HUDEP-2 (cell line): ENCODE measurements at regions not wholly inside any gene's neighbourhood (a gene's known extent, or its start where the extent isn't known, plus 50 kb on each side); places are given as distances from the start of the nearest gene placed in this dataset.
"Not testable (repeated sequence)": the region's sequence is repeated elsewhere in the genome, so short reads cannot be mapped to it uniquely, and the experiment has no call there.

Experiments
- DNase-seq, 76 experiments: peaks; one replicate each; lab custom pipeline; 2025; ENCODE audit not compliant: unreplicated experiment in 76 of 76; lab: John Stamatoyannopoulos, UW

GRCh38 chr20:29319725-29320124, 1937.7 kb upstream of the DEFB115 start:
- no peak for DNase-seq

- DNase-seq, result not testable (repeated sequence)
These were observed 1937.1 kb upstream of the DEFB115 start for GRCh38 chr20:29320216-29320949.

GRCh38 chr20:29323631-29324515, 1933.6 kb upstream of the DEFB115 start:
- DNase-seq, result not testable (repeated sequence)

- not testable (repeated sequence) for DNase-seq
These were observed 1932.8 kb upstream of the DEFB115 start for GRCh38 chr20:29324516-29325303.

- no peak for DNase-seq
These were observed 1932.2 kb upstream of the DEFB115 start for GRCh38 chr20:29325304-29325640.

- not testable (repeated sequence) for DNase-seq
These were observed 1931.7 kb upstream of the DEFB115 start for GRCh38 chr20:29325781-29326180.

- DNase-seq, result no peak
These were observed 1930.9 kb upstream of the DEFB115 start for GRCh38 chr20:29326376-29327070.

GRCh38 chr20:29327600-29328420, 1929.7 kb upstream of the DEFB115 start:
- peak in 4 of 76 experiments; percentile 0 to 12 (median 7) for DNase-seq

- DNase-seq, result not testable (repeated sequence)
These were observed 1926.9 kb upstream of the DEFB115 start for GRCh38 chr20:29330429-29331115.

- DNase-seq, result no peak
These were observed 1907.6 kb upstream of the DEFB115 start for GRCh38 chr20:29349836-29350235.

- not testable (repeated sequence) for DNase-seq
These were observed 1881.5 kb upstream of the DEFB115 start for GRCh38 chr20:29375937-29376336.

- not testable (repeated sequence) for DNase-seq
These were observed 1864.6 kb upstream of the DEFB115 start for GRCh38 chr20:29392853-29393252.

- no peak for DNase-seq
These were observed 1849.3 kb upstream of the DEFB115 start for GRCh38 chr20:29408034-29408695.

- DNase-seq, result not testable (repeated sequence)
These were observed 1848.8 kb upstream of the DEFB115 start for GRCh38 chr20:29408707-29409106.

- DNase-seq, result not testable (repeated sequence)
These were observed 1848.2 kb upstream of the DEFB115 start for GRCh38 chr20:29409160-29409689.

GRCh38 chr20:29409833-29410805, 1847.3 kb upstream of the DEFB115 start:
- DNase-seq, result no peak
